Neural progenitor cell (in vitro differentiated cells): ENCODE measurements at regions not wholly inside any gene's neighbourhood (a gene's known extent, or its start where the extent isn't known, plus 50 kb on each side); places are given as distances from the start of the nearest gene placed in this dataset.

Source experiments
- DNase-seq: peaks from one replicate; pipeline ENCODE4 v3.0.0-alpha.2; 2016; ENCODE audit warnings: low spot score
- H2AFZ ChIP-seq: fragments of 200-600 bp; sonication (generic); replicated peaks from 2 replicates; pipeline ENCODE4 v1.6.1; 2016; ENCODE audit warnings: antibody characterized with exemption
- H3F3A ChIP-seq: fragments of 200-600 bp; sonication (generic); 2 replicates; pipeline ENCODE4 v1.6.1; 2016; ENCODE audit warnings: antibody characterized with exemption, low read depth
- H3K27ac ChIP-seq: fragments of 200-600 bp; sonication (generic); 2 replicates; pipeline ENCODE4 v1.5.1; 2016; ENCODE audit warnings: mild to moderate bottlenecking
- H3K27me3 ChIP-seq: fragments of 200-600 bp; sonication (generic); 2 replicates; pipeline ENCODE4 v1.6.1; 2016; ENCODE audit warnings: mild to moderate bottlenecking, moderate library complexity
- H3K36me3 ChIP-seq: fragments of 200-600 bp; sonication (generic); 2 replicates; pipeline ENCODE4 v1.5.1; 2016
- H3K4me1 ChIP-seq: fragments of 200-600 bp; sonication (generic); 2 replicates; pipeline ENCODE4 v1.6.1; 2016; ENCODE audit warnings: mixed run types
- H3K4me2 ChIP-seq: fragments of 200-600 bp; sonication (generic); 2 replicates; pipeline ENCODE4 v1.6.1; 2016
- H3K4me3 ChIP-seq: fragments of 200-600 bp; sonication (generic); 2 replicates; pipeline ENCODE4 v1.5.1; 2016
- H3K79me2 ChIP-seq: fragments of 200-600 bp; sonication (generic); 2 replicates; pipeline ENCODE4 v1.6.1; 2016; ENCODE audit warnings: low read depth
- H3K9ac ChIP-seq: fragments of 200-600 bp; sonication (generic); 2 replicates; pipeline ENCODE4 v1.6.1; 2016
- H3K9me3 ChIP-seq: fragments of 200-600 bp; sonication (generic); 2 replicates; pipeline ENCODE4 v1.5.1; 2016; ENCODE audit warnings: low read depth
- H4K20me1 ChIP-seq: fragments of 200-600 bp; sonication (generic); 2 replicates; pipeline ENCODE4 v1.6.1; 2016; ENCODE audit warnings: low read depth
- H3K27ac Mint-ChIP-seq: 3 replicates; pipeline ENCODE4 v1.8.0; 2021; ENCODE audit warnings: mixed read lengths
- H3K27me3 Mint-ChIP-seq: 2 replicates; pipeline ENCODE4 v1.8.0; 2022; ENCODE audit warnings: low read depth, mild to moderate bottlenecking, inconsistent platforms, moderate library complexity, mixed read lengths; ENCODE audit not compliant: insufficient read depth
- H3K36me3 Mint-ChIP-seq: 3 replicates; pipeline ENCODE4 v1.8.0; 2021; ENCODE audit warnings: mixed read lengths
- H3K4me1 Mint-ChIP-seq: 3 replicates; pipeline ENCODE4 v1.8.0; 2021; ENCODE audit warnings: mixed read lengths
- H3K4me3 Mint-ChIP-seq: 3 replicates; pipeline ENCODE4 v1.8.0; 2021; ENCODE audit warnings: mild to moderate bottlenecking, moderate library complexity, mixed read lengths
- H3K9me3 Mint-ChIP-seq: 3 replicates; pipeline ENCODE4 v1.8.0; 2020; ENCODE audit warnings: mixed read lengths
- CTCF ChIP-seq: fragments of 200-600 bp; sonication (generic); IDR thresholded peaks from 2 replicates; pipeline ENCODE4 v1.5.1; 2017; ENCODE audit warnings: antibody characterized with exemption, mild to moderate bottlenecking
- EZH2 ChIP-seq: fragments of 200-600 bp; sonication (generic); IDR thresholded peaks from 2 replicates; pipeline ENCODE4 v1.6.1; 2017; ENCODE audit warnings: antibody characterized with exemption, mild to moderate bottlenecking, moderate library complexity
- EZH2phosphoT487 ChIP-seq: fragments of 200-600 bp; sonication (generic); IDR thresholded peaks from 2 replicates; pipeline ENCODE4 v1.6.1; 2017; ENCODE audit warnings: antibody characterized with exemption

DNA sequence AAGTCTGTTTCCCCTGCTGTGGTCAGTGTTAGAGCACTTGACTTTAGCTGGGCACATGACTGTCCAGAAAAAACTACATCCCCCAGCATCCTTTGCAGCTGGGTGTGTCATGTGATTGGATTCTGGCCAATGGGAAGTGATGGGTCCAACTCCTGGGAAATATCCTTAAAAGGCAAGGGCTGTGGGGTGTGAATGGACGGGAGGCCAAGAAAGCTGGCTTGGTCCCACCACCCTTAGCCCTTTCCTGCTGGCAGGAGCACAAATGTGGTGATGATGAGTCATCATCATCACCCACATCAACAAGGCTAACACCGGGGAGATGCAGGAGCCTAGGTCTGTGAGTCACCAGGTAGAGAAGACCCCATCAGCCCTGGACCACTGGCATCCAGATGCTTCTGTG, 341.7 kb downstream of the C16orf95 start:
- Mint-ChIP-seq H3K4me1 (peaks cover 7% of the 10 kb centered on the region), H3K27me3 (peaks cover 3% of the 10 kb centered on the region), H3K36me3 (no peaks in the 10 kb centered on the region), H3K4me3 (no peak overlapping the region), H3K27ac (peak overlapping the region; percentile 67), H3K9me3 (peaks cover 8% of the 10 kb centered on the region)
- Histone ChIP-seq H3K4me3 (no peak overlapping the region), H3K9me3 (no peaks in the 10 kb centered on the region), H3K79me2 (no peaks in the 10 kb centered on the region), H4K20me1 (no peaks in the 10 kb centered on the region), H3K36me3 (no peaks in the 10 kb centered on the region), H3K4me1 (no peaks in the 10 kb centered on the region), H2AFZ (no peak overlapping the region), H3K9ac (no peak overlapping the region), H3K27ac (no peak overlapping the region), H3F3A (no peaks in the 10 kb centered on the region), H3K27me3 (no peaks in the 10 kb centered on the region), H3K4me2 (no peak overlapping the region)
- peak; percentile 56 for DNase-seq
- no peak for TF ChIP-seq CTCF

- no peak for DNase-seq
Measured at GRCh38 chr16:86977076-86977676, 340.0 kb downstream of the C16orf95 start.

GRCh38 chr16:86978445-86979030, 338.7 kb downstream of the C16orf95 start:
- no peak for DNase-seq
- H2AFZ ChIP-seq: no peak overlapping the region

More at GRCh38 chr16:86977076-86977676, 340.0 kb downstream of the C16orf95 start:
- Histone ChIP-seq H3K9ac (no peak overlapping the region), H3K27me3 (no peaks in the 10 kb centered on the region), H3K4me1 (no peaks in the 10 kb centered on the region), H3K27ac (no peak overlapping the region), H3K4me2 (no peak overlapping the region), H2AFZ (no peak overlapping the region), H3K36me3 (no peaks in the 10 kb centered on the region), H3K9me3 (no peaks in the 10 kb centered on the region), H3F3A (no peaks in the 10 kb centered on the region), H3K79me2 (no peaks in the 10 kb centered on the region), H3K4me3 (no peak overlapping the region), H4K20me1 (no peaks in the 10 kb centered on the region)
- TF ChIP-seq EZH2 (no peak), EZH2phosphoT487 (no peak), CTCF (no peak)
- Mint-ChIP-seq H3K4me1 (peaks cover 7% of the 10 kb centered on the region), H3K36me3 (no peaks in the 10 kb centered on the region), H3K27me3 (peaks cover 4% of the 10 kb centered on the region), H3K27ac (no peak overlapping the region), H3K4me3 (no peak overlapping the region), H3K9me3 (peaks cover 2% of the 10 kb centered on the region)

More at GRCh38 chr16:86978445-86979030, 338.7 kb downstream of the C16orf95 start:
- H3K4me2 ChIP-seq: no peak overlapping the region
- H3K27ac ChIP-seq: no peak overlapping the region
- no peak overlapping the region for H3K9ac ChIP-seq
- H3K27me3 ChIP-seq: no peaks in the 10 kb centered on the region
- no peaks in the 10 kb centered on the region for H3K36me3 ChIP-seq
- peaks cover 7% of the 10 kb centered on the region for H3K4me1 Mint-ChIP-seq
- H3K4me3 Mint-ChIP-seq: no peak overlapping the region
- no peaks in the 10 kb centered on the region for H3K36me3 Mint-ChIP-seq
- no peak overlapping the region for H3K27ac Mint-ChIP-seq
- H3K9me3 ChIP-seq: no peaks in the 10 kb centered on the region
- H4K20me1 ChIP-seq: no peaks in the 10 kb centered on the region
- H3K9me3 Mint-ChIP-seq: no peaks in the 10 kb centered on the region
- no peaks in the 10 kb centered on the region for H3F3A ChIP-seq
- no peak overlapping the region for H3K4me3 ChIP-seq
- no peak for TF ChIP-seq CTCF
- TF ChIP-seq EZH2phosphoT487: no peak
- H3K4me1 ChIP-seq: no peaks in the 10 kb centered on the region
- peaks cover 5% of the 10 kb centered on the region for H3K27me3 Mint-ChIP-seq
- H3K79me2 ChIP-seq: no peaks in the 10 kb centered on the region
